Epidermal melanocyte (primary cell): ENCODE measurements at regions not wholly inside any gene's neighbourhood (a gene's known extent, or its start where the extent isn't known, plus 50 kb on each side); places are given as distances from the start of the nearest gene placed in this dataset.

Source experiments
- DNase-seq: peaks from one replicate; pipeline ENCODE4 v3.0.0; 2011; ENCODE audit warnings: low spot score; ENCODE audit not compliant: insufficient read length

GRCh38 chr6:16078064-16078463 lies 50.8 kb upstream of the MYLIP start:
- no peak for DNase-seq

- DNase-seq = no peak
These were observed 59.2 kb upstream of the MYLIP start for GRCh38 chr6:16069671-16070070.

- DNase-seq = no peak
These were observed 59.7 kb upstream of the MYLIP start for GRCh38 chr6:16069222-16069621.

GRCh38 chr6:16067568-16067967 lies 61.3 kb upstream of the MYLIP start:
- no peak for DNase-seq

GRCh38 chr6:16064671-16065072 lies 64.2 kb upstream of the MYLIP start:
- DNase-seq = no peak

GRCh38 chr6:16063580-16063979 lies 65.3 kb upstream of the MYLIP start:
- DNase-seq = no peak

GRCh38 chr6:16061818-16062217 lies 67.1 kb upstream of the MYLIP start:
- DNase-seq = no peak

- no peak for DNase-seq
These were observed 68.8 kb upstream of the MYLIP start for GRCh38 chr6:16060039-16060438.

GRCh38 chr6:16059496-16059895 lies 69.4 kb upstream of the MYLIP start:
- DNase-seq = no peak

GRCh38 chr6:16058929-16059345 lies 69.9 kb upstream of the MYLIP start:
- DNase-seq = no peak

GRCh38 chr6:16058201-16058928 lies 70.5 kb upstream of the MYLIP start:
- DNase-seq = no peak

GRCh38 chr6:16057446-16057845 lies 71.4 kb upstream of the MYLIP start:
- no peak for DNase-seq

GRCh38 chr6:16056263-16056870 lies 72.5 kb upstream of the MYLIP start:
- DNase-seq = no peak

GRCh38 chr6:16055852-16056251 lies 73.0 kb upstream of the MYLIP start:
- no peak for DNase-seq

GRCh38 chr6:16049168-16049567 lies 79.7 kb upstream of the MYLIP start:
- DNase-seq = no peak

GRCh38 chr6:16048221-16048620 lies 80.7 kb upstream of the MYLIP start:
- no peak for DNase-seq

- DNase-seq = no peak
These were observed 81.4 kb upstream of the MYLIP start for GRCh38 chr6:16047435-16047990.

GRCh38 chr6:16045238-16045637 lies 83.6 kb upstream of the MYLIP start:
- no peak for DNase-seq

- DNase-seq = no peak
These were observed 84.7 kb upstream of the MYLIP start for GRCh38 chr6:16044211-16044643.

- DNase-seq = peak; percentile 49
These were observed 85.4 kb upstream of the MYLIP start for GRCh38 chr6:16043171-16044135.

- DNase-seq = no peak
These were observed 86.1 kb upstream of the MYLIP start for GRCh38 chr6:16042751-16043150.

- DNase-seq = no peak
These were observed 87.6 kb upstream of the MYLIP start for GRCh38 chr6:16041327-16041726.
